GM12872 (cell line): ENCODE measurements at regions not wholly inside any gene's neighbourhood (a gene's known extent, or its start where the extent isn't known, plus 50 kb on each side); places are given as distances from the start of the nearest gene placed in this dataset.

Experiments
- CTCF ChIP-seq: IDR thresholded peaks from 3 replicates; pipeline ENCODE4 v1.5.1; 2011; ENCODE audit warnings: low read depth, mild to moderate bottlenecking, low read length, moderate library complexity; ENCODE audit not compliant: insufficient read depth

- no peak for TF ChIP-seq CTCF
Measured at GRCh38 chr6:147935656-147936055, 407.0 kb upstream of the SASH1 start.

DNA sequence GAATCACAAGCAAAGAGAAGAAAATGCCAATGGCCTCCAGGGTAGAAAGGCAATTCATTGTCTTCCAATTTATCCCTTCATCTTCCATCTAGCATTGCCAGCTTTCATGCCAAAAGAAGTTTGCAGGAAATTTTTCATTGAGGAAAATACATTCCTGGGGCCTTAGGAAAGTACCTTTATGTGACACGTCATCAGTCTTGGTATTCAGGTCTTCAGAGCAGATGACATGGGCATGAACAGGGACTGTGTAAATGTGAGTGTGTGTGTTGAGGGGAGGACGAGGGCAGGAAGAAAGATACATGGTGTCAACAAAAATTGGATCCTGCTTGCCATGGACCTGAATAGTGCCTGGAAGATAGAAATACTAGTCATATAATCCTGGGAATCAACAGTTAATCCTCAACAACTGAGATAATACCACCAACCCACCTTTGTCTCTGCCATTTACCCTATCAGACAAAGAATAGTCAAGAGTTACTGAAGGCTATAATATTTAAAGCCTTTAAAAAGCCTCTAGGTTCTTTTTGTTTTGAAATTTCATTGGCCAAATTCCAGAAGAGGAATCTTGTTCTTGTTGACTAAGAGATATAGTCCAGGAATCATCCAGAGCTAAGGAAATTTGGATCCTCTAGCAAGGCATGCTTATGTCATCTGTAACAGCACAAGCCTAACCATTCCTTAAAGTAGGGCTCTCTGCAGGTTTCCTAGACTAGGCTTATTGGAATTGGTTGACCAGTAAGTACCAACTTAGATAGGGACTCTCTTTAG, 405.8 kb upstream of the SASH1 start:
- TF ChIP-seq CTCF = no peak

GRCh38 chr6:147941143-147941542, 401.5 kb upstream of the SASH1 start:
- no peak for TF ChIP-seq CTCF

DNA sequence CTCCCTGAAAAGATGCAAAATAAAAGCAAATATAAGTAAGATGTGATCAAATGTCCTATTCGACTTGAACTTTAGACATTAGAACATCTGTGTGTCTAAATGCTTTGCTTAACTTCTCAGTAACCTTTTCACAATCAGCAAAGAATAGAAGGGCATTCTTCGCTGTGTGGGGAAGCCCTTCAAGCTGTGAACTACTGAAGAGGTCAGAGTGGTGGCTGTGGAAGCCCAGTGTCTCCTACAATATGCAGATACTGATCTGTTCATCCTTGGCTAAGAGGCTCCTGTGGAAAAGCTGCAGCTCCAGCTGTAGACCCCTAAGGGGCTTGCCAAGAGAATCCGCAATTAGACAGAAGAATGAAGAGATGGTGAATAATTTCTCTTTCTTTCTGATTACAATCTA, 400.3 kb upstream of the SASH1 start:
- TF ChIP-seq CTCF = no peak

- TF ChIP-seq CTCF = no peak
Measured at GRCh38 chr6:147944122-147944521, 398.5 kb upstream of the SASH1 start.

GRCh38 chr6:147947521-147947920, 395.1 kb upstream of the SASH1 start:
- TF ChIP-seq CTCF = no peak

DNA sequence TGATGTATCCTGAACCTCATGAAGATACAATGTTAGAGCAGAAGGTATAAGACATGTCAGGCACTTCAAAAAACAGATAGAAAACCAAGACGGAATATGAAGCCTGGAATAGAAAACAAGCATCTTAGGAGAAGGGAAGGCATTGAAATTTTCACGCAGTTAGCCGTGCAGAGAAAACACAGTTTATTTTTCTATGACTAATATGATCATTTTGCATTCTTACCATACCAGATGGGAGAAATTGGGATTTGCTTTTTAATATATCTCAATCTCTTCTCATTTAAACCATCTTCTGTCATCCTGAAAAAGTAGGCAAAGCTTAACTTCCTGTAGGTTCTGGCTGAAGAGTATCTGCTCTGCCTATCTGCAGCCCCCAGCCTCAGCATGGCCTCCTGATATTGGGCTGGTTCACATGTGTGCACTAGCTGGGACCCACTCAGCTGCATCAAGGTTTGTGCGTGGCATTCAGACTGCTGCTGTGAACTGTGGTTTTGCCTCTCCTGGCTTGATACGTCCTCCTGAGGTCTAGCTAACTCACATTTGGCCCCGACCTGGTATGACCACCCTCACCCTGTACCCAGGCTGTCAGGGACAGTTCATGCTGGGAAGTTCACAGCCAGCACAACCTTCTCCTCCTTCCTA, 392.5 kb upstream of the SASH1 start:
- TF ChIP-seq CTCF = no peak
